ENCODE measurements at regions not wholly inside any gene's neighbourhood (a gene's known extent, or its start where the extent isn't known, plus 50 kb on each side); places are given as distances from the start of the nearest gene placed in this dataset.

DNA sequence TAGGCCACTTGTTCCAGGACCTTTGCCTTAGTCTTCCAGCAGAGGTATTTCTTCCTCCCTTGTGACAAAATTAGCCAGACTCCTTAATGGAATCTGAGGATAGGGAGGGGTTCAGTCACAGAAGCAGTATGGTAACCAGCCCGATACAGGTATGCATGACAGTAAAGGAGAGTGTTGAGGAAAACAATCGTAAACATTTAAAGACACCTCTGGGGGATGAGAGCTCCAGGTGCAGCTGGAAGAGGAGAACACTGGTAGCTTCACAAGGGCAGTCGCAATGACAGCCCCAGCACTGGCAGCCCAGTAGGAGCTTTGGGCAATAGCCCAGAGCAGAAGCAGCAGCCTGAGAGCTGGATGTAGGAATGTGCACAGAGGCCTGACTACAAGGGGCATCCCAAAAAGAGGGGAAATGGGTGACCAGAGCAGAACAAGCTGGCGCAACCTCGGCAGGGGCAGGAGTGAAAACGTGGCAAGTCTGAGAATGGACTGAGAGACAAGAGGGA, 344.9 kb upstream of the JAG1 start:
- 50% methylated on average over 6 of the region's 6 CpGs for WGBS (ENCODE audit: insufficient coverage, insufficient replicate concordance, low lambda C conversion rate, missing lambda C conversion rate)
- Histone ChIP-seq H3K4me1 (ENCODE audit: control insufficient read depth, insufficient read depth, low read length) (no peaks in the 10 kb centered on the region), H3K27ac (ENCODE audit: control insufficient read depth, insufficient read depth) (no peak overlapping the region), H4K20me1 (ENCODE audit: control insufficient read depth, insufficient read depth) (no peaks in the 10 kb centered on the region), H3K9ac (ENCODE audit: control insufficient read depth, insufficient read depth, low read length) (no peak overlapping the region), H2AFZ (ENCODE audit: control insufficient read depth, low read depth, low read length) (no peak overlapping the region), H3K9me3 (replicated peaks; ENCODE audit: control insufficient read depth, insufficient read depth, low read length) (no peaks in the 10 kb centered on the region), H3K79me2 (ENCODE audit: control insufficient read depth, insufficient read depth, low read length) (no peaks in the 10 kb centered on the region), H3K27me3 (replicated peaks in 1 of 2; ENCODE audit: control insufficient read depth in 2 of 2, insufficient read depth in 2 of 2, low read length in 1 of 2) (no peaks in the 10 kb centered on the region), H3K4me3 (no peak overlapping the region), H3K4me2 (ENCODE audit: control insufficient read depth, insufficient read depth) (no peak overlapping the region), H3K36me3 (ENCODE audit: control insufficient read depth in 2 of 2, insufficient read depth in 2 of 2, low read length in 1 of 2) (no peaks in the 10 kb centered on the region)
- FAIRE-seq (no peak), ATAC-seq (no peak), DNase-seq (ENCODE audit: low read depth, low spot score) (no peak)
- SMC1A ChIA-PET (ENCODE audit: uncharacterized antibody, unreplicated experiment): interaction anchor here (0.9 to 2.1 kb wide), 2 partner anchors 9 to 61 kb away, joined by 3 to 7 read pairs; no protein-coding TSS in a partner anchor
- intact Hi-C loops (cut with micrococcal nuclease; ENCODE audit: unreplicated experiment): no loop called here
- RAD21 ChIA-PET (ENCODE audit: unreplicated experiment): no interaction called here
- no TSS peak for BruUV-seq (replicated peaks)
- TF ChIP-seq, protein P1, sequence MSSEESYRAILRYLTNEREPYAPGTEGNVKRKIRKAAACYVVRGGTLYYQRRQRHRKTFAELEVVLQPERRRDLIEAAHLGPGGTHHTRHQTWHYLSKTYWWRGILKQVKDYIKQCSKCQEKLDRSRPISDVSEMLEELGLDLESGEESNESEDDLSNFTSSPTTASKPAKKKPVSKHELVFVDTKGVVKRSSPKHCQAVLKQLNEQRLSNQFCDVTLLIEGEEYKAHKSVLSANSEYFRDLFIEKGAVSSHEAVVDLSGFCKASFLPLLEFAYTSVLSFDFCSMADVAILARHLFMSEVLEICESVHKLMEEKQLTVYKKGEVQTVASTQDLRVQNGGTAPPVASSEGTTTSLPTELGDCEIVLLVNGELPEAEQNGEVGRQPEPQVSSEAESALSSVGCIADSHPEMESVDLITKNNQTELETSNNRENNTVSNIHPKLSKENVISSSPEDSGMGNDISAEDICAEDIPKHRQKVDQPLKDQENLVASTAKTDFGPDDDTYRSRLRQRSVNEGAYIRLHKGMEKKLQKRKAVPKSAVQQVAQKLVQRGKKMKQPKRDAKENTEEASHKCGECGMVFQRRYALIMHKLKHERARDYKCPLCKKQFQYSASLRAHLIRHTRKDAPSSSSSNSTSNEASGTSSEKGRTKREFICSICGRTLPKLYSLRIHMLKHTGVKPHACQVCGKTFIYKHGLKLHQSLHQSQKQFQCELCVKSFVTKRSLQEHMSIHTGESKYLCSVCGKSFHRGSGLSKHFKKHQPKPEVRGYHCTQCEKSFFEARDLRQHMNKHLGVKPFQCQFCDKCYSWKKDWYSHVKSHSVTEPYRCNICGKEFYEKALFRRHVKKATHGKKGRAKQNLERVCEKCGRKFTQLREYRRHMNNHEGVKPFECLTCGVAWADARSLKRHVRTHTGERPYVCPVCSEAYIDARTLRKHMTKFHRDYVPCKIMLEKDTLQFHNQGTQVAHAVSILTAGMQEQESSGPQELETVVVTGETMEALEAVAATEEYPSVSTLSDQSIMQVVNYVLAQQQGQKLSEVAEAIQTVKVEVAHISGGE (CRISPR knock-in tag; IDR thresholded peaks at IDR 0.05): no peak
- no peak for TF ChIP-seq CEBPB (IDR thresholded peaks at IDR 0.05; ENCODE audit: borderline replicate concordance in 1 of 2, low read depth in 2 of 2, low read length in 2 of 2)
- no peak for TF ChIP-seq SKIL (IDR thresholded peaks at IDR 0.05; ENCODE audit: low read depth, poor library complexity, severe bottlenecking)
- no peak for TF ChIP-seq NFXL1 (IDR thresholded peaks at IDR 0.05; ENCODE audit: borderline replicate concordance)
- TF ChIP-seq HSF1 (IDR thresholded peaks at IDR 0.05; ENCODE audit: low read depth, low read length): no peak
- no peak for TF ChIP-seq IKZF1 (conservative IDR thresholded peaks at IDR 0.05)
- TF ChIP-seq TCF12 (IDR thresholded peaks at IDR 0.05; ENCODE audit: low read depth, low read length): no peak
- no peak for TF ChIP-seq SIX5 (IDR thresholded peaks at IDR 0.05; ENCODE audit: low read depth, low read length, severe bottlenecking)
- TF ChIP-seq MEF2B (IDR thresholded peaks at IDR 0.05; ENCODE audit: partially characterized antibody, poor library complexity, severe bottlenecking): no peak
- no peak for TF ChIP-seq ZNF384 (IDR thresholded peaks at IDR 0.05; ENCODE audit: borderline replicate concordance, low read depth, low read length)
- TF ChIP-seq, protein P2, sequence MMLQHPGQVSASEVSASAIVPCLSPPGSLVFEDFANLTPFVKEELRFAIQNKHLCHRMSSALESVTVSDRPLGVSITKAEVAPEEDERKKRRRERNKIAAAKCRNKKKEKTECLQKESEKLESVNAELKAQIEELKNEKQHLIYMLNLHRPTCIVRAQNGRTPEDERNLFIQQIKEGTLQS (IDR thresholded peaks at IDR 0.05; ENCODE audit: borderline replicate concordance, extremely low read depth, low read depth, low read length): no peak
- TF ChIP-seq, protein P3, sequence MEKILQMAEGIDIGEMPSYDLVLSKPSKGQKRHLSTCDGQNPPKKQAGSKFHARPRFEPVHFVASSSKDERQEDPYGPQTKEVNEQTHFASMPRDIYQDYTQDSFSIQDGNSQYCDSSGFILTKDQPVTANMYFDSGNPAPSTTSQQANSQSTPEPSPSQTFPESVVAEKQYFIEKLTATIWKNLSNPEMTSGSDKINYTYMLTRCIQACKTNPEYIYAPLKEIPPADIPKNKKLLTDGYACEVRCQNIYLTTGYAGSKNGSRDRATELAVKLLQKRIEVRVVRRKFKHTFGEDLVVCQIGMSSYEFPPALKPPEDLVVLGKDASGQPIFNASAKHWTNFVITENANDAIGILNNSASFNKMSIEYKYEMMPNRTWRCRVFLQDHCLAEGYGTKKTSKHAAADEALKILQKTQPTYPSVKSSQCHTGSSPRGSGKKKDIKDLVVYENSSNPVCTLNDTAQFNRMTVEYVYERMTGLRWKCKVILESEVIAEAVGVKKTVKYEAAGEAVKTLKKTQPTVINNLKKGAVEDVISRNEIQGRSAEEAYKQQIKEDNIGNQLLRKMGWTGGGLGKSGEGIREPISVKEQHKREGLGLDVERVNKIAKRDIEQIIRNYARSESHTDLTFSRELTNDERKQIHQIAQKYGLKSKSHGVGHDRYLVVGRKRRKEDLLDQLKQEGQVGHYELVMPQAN (conservative IDR thresholded peaks at IDR 0.05): no peak
- no peak for TF ChIP-seq ZZZ3 (IDR thresholded peaks at IDR 0.05; ENCODE audit: control insufficient read depth, insufficient read length, low read depth)
- TF ChIP-seq CHD4 (IDR thresholded peaks at IDR 0.05): no peak
- POLR2A ChIA-PET: no interaction called here
- in situ Hi-C loops (cut with MboI): no loop called here
- CTCF ChIA-PET: interaction anchor here (0.8 kb wide), 1 partner anchor 186 kb away, joined by 3 read pairs; no protein-coding TSS in a partner anchor

Data from GM12878 (cell line).